Endothelial cell of umbilical vein (primary cell): ENCODE measurements at regions not wholly inside any gene's neighbourhood (a gene's known extent, or its start where the extent isn't known, plus 50 kb on each side); places are given as distances from the start of the nearest gene placed in this dataset.

Source experiments
- BruUV-seq: library from RNA; stranded (reverse); fragments of 400-500 nt; replicated peaks from 2 replicates; lab custom pipeline; 2021; lab: Mats Ljungman, UMichigan
- CTCF ChIA-PET: fragments of 300-600, 350-600 bp; sonication (Branson Sonifier 250); formaldehyde crosslinking; loops from one replicate; lab custom pipeline; 2021; ENCODE audit warnings: antibody characterized with exemption, inconsistent platforms; lab: Charles Lee
- POLR2A ChIA-PET: fragments of 300-600, 350-600 bp; sonication (Branson Sonifier 250); formaldehyde crosslinking; loops from one replicate; lab custom pipeline; 2021; ENCODE audit warnings: antibody characterized with exemption, inconsistent platforms; lab: Charles Lee
- DNase-seq: peaks from one replicate; pipeline ENCODE4 v3.0.0-alpha.2; 2011; ENCODE audit warnings: low read depth, low spot score
- FAIRE-seq: peaks from 2 replicates; lab custom pipeline; 2011; peaks lifted over from hg19 to GRCh38; lab: Jason Lieb, UNC
- H2AFZ ChIP-seq: 2 replicates; pipeline ENCODE4 v1.6.0; 2012; ENCODE audit warnings: low read depth, low read length, control low read depth, inconsistent platforms
- H3K27ac ChIP-seq: 2 replicates; pipeline ENCODE4 v1.5.1; 2011; ENCODE audit warnings: low read depth, mild to moderate bottlenecking, control low read depth, low read length, moderate library complexity; ENCODE audit not compliant: insufficient read depth
- H3K27me3 ChIP-seq, 2 experiments: 2 replicates each; pipeline versions ENCODE4 v1.6.0 to v1.6.1; 2011; ENCODE audit warnings: low read length in 2 of 2, mixed read lengths in 1 of 2; ENCODE audit not compliant: control insufficient read depth in 2 of 2, insufficient read depth in 2 of 2
- H3K36me3 ChIP-seq, 2 experiments: 2 replicates in 1 of 2; 3 replicates in 1 of 2; pipeline ENCODE4 v1.5.1; 2011; ENCODE audit warnings: low read length in 2 of 2, mild to moderate bottlenecking in 1 of 2, moderate library complexity in 1 of 2; ENCODE audit not compliant: control insufficient read depth in 2 of 2, insufficient read depth in 2 of 2; ENCODE audit errors: extremely low read depth in 1 of 2
- H3K4me1 ChIP-seq: 3 replicates; pipeline ENCODE4 v1.5.1; 2011; ENCODE audit warnings: mild to moderate bottlenecking, low read length; ENCODE audit not compliant: control insufficient read depth, insufficient read depth; ENCODE audit errors: extremely low read depth
- H3K4me2 ChIP-seq: 2 replicates; pipeline ENCODE4 v1.6.1; 2011; ENCODE audit warnings: low read length, control low read depth, mixed read lengths; ENCODE audit not compliant: insufficient read depth
- H3K4me3 ChIP-seq, 3 experiments: fragments of 200-600 bp in 1 of 3; sonication (generic), shearing (Covaris generic) in 1 of 3; replicated peaks in 1 of 3; 2 replicates each; pipeline ENCODE4 v1.5.1; 2011 to 2016; ENCODE audit warnings: control low read depth in 3 of 3, low read length in 3 of 3, mild to moderate bottlenecking in 2 of 3, inconsistent platforms in 1 of 3, low read depth in 1 of 3, moderate library complexity in 1 of 3; ENCODE audit not compliant: insufficient read depth in 1 of 3
- H3K79me2 ChIP-seq: 2 replicates; pipeline ENCODE4 v1.6.0; 2012; ENCODE audit warnings: low read length, inconsistent platforms; ENCODE audit not compliant: control insufficient read depth, insufficient read depth
- H3K9ac ChIP-seq: replicated peaks from 2 replicates; pipeline ENCODE3; 2011; ENCODE audit warnings: low read length, control low read depth; ENCODE audit not compliant: insufficient read depth; ENCODE audit errors: extremely low read depth
- H3K9me1 ChIP-seq: replicated peaks from 3 replicates; pipeline ENCODE4 v1.6.0; 2011; ENCODE audit warnings: mild to moderate bottlenecking, low read length; ENCODE audit not compliant: control insufficient read depth, insufficient read depth; ENCODE audit errors: extremely low read depth
- H3K9me3 ChIP-seq: replicated peaks from 2 replicates; pipeline ENCODE4 v1.5.1; 2012; ENCODE audit warnings: low read length, inconsistent platforms; ENCODE audit not compliant: control insufficient read depth, insufficient read depth
- H4K20me1 ChIP-seq: replicated peaks from 2 replicates; pipeline ENCODE3; 2011; ENCODE audit warnings: mild to moderate bottlenecking, low read length; ENCODE audit not compliant: control insufficient read depth, insufficient read depth; ENCODE audit errors: extremely low read depth
- EZH2 ChIP-seq: IDR thresholded peaks from 2 replicates; pipeline ENCODE4 v1.6.1; 2012; ENCODE audit warnings: borderline replicate concordance, low read depth, mild to moderate bottlenecking, moderate library complexity, low read length, inconsistent platforms; ENCODE audit not compliant: severe bottlenecking
- FOS ChIP-seq: IDR thresholded peaks from 2 replicates; pipeline ENCODE4 v1.6.1; 2011; ENCODE audit warnings: mild to moderate bottlenecking, low read length, moderate library complexity, borderline replicate concordance; ENCODE audit not compliant: insufficient read depth
- GATA2 ChIP-seq: IDR thresholded peaks from 2 replicates; pipeline ENCODE4 v1.7.0; 2011; ENCODE audit warnings: low read depth, mild to moderate bottlenecking, moderate library complexity, mixed read lengths, low read length; ENCODE audit not compliant: insufficient read length, insufficient read depth
- JUN ChIP-seq: IDR thresholded peaks from 2 replicates; pipeline ENCODE4 v1.6.1; 2011; ENCODE audit warnings: borderline replicate concordance, low read depth; ENCODE audit not compliant: insufficient read length, insufficient read depth
- MYC ChIP-seq: IDR thresholded peaks from one replicate; pipeline ENCODE4 v1.6.1; 2011; ENCODE audit warnings: mild to moderate bottlenecking, low read depth, low read length
- POLR2A ChIP-seq: IDR thresholded peaks from 2 replicates; pipeline ENCODE4 v1.6.1; 2012; ENCODE audit warnings: low read depth, mild to moderate bottlenecking, control low read depth, low read length
- POLR2AphosphoS5 ChIP-seq: IDR thresholded peaks from 2 replicates; pipeline ENCODE4 v1.6.1; 2012; ENCODE audit warnings: low read depth, mild to moderate bottlenecking, control low read depth, low read length, moderate library complexity; ENCODE audit not compliant: insufficient read depth
- dilution Hi-C: fragments of 300-500 bp; cut with MboI; formaldehyde crosslinking; loops from one replicate; pipeline ENCODE4 v1.15.0; 2019; ENCODE audit warnings: low sequenced_read_pairs; ENCODE audit not compliant: extremely low pct_ligation_motif_present
- intact Hi-C: fragments of 100-400 bp; cut with micrococcal nuclease; formaldehyde crosslinking; loops from one replicate; pipeline ENCODE4 v1.10.0; 2022
- TF ChIP-seq, protein P1 (sequence below): IDR thresholded peaks from 2 replicates; pipeline ENCODE4 v1.6.1; 2011; ENCODE audit not compliant: insufficient read depth, insufficient read length
- TF ChIP-seq, protein P2 (sequence below), 2 donors: IDR thresholded peaks; 1 replicate in 1 of 2; 2 replicates in 1 of 2; pipeline ENCODE4 v1.5.1; 2011; ENCODE audit warnings: low read length in 2 of 2, mild to moderate bottlenecking in 2 of 2, moderate library complexity in 2 of 2, control low read depth in 1 of 2, inconsistent platforms in 1 of 2, low read depth in 1 of 2; ENCODE audit not compliant: insufficient read depth in 1 of 2; ENCODE audit errors: extremely low read depth in 1 of 2

DNA sequence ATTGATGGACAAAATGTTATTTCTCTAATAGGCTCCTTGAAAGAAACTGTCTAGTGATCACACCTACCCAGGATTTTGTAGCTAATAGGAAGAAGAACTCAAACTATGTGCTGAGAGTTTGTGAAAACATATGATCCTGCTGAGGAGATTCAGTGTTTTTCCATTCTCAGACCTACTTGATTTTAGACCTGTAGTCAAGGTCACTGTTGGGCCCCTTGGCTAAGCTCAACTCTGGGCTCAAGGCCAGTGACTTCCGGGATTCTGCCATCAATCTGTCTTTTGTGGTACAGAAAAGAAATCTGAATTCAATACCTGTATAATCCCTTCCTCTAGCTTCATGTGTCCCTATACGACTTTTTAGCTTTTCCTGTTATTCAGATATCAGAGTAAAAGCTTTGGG lies 79.7 kb upstream of the FERD3L start:
- intact Hi-C loops (no loop called here), dilution Hi-C loops (no loop called here)
- Histone ChIP-seq H3K79me2 (no peaks in the 10 kb centered on the region), H3K9me1 (no peaks in the 10 kb centered on the region), H3K36me3 (no peaks in the 10 kb centered on the region), H3K9ac (no peak overlapping the region), H3K9me3 (no peaks in the 10 kb centered on the region), H3K4me2 (no peak overlapping the region), H3K27me3 (no peaks in the 10 kb centered on the region), H3K4me1 (no peaks in the 10 kb centered on the region), H2AFZ (no peak overlapping the region), H4K20me1 (no peaks in the 10 kb centered on the region), H3K27ac (no peak overlapping the region), H3K4me3 (no peak overlapping the region)
- DNase-seq (no peak), FAIRE-seq (no peak)
- no TSS peak for BruUV-seq
- POLR2A ChIA-PET = interaction anchor here (0.6 kb wide), 1 partner anchor 267 kb away, joined by 6 read pairs; no protein-coding TSS in a partner anchor
- TF ChIP-seq GATA2 = no peak
- CTCF ChIA-PET = no interaction called here

DNA sequence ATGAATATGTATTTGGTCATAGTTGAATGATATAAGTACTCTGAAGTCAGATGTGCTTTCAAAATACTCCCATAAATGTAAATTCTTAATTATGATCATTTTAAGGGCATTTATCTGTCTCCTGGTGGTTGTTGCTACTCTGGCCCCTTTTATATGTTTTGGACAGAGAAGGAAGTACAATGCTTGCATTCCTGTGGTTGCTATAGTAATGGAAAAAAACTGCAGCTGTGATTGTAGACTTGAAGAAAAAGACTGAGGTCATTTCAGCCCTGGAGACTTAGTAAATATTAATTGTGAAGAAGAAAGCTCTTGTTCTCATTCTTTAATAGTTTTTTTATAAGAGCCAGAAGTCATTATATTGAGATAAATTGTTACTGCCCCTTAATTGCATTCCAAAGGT lies 70.2 kb upstream of the FERD3L start:
- no peak overlapping the region for H3K4me3 ChIP-seq
- no peak overlapping the region for H3K9ac ChIP-seq
- H3K79me2 ChIP-seq = no peaks in the 10 kb centered on the region
- ChIA-PET CTCF (no interaction called here), POLR2A (no interaction called here)
- TF ChIP-seq MYC = no peak
- TF ChIP-seq, protein P1, sequence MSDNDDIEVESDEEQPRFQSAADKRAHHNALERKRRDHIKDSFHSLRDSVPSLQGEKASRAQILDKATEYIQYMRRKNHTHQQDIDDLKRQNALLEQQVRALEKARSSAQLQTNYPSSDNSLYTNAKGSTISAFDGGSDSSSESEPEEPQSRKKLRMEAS = no peak
- no peak for TF ChIP-seq JUN
- TF ChIP-seq POLR2A = no peak
- no peak for TF ChIP-seq EZH2
- TF ChIP-seq, protein P2, sequence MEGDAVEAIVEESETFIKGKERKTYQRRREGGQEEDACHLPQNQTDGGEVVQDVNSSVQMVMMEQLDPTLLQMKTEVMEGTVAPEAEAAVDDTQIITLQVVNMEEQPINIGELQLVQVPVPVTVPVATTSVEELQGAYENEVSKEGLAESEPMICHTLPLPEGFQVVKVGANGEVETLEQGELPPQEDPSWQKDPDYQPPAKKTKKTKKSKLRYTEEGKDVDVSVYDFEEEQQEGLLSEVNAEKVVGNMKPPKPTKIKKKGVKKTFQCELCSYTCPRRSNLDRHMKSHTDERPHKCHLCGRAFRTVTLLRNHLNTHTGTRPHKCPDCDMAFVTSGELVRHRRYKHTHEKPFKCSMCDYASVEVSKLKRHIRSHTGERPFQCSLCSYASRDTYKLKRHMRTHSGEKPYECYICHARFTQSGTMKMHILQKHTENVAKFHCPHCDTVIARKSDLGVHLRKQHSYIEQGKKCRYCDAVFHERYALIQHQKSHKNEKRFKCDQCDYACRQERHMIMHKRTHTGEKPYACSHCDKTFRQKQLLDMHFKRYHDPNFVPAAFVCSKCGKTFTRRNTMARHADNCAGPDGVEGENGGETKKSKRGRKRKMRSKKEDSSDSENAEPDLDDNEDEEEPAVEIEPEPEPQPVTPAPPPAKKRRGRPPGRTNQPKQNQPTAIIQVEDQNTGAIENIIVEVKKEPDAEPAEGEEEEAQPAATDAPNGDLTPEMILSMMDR (IDR thresholded peaks at IDR 0.05; ENCODE audit: extremely low read depth in 1 of 2, insufficient read depth in 1 of 2, low read depth in 1 of 2, low read length in 2 of 2) = no peak
- no peak for TF ChIP-seq GATA2
- TF ChIP-seq POLR2AphosphoS5 = no peak
- no peak for TF ChIP-seq FOS
- BruUV-seq = no TSS peak
- H3K36me3 ChIP-seq = no peaks in the 10 kb centered on the region
- intact Hi-C loops (no loop called here), dilution Hi-C loops (no loop called here)
- FAIRE-seq = no peak
- H4K20me1 ChIP-seq = no peaks in the 10 kb centered on the region
- H3K9me1 ChIP-seq = no peaks in the 10 kb centered on the region
- no peaks in the 10 kb centered on the region for H3K4me1 ChIP-seq
- no peak overlapping the region for H3K27ac ChIP-seq
- H3K4me2 ChIP-seq = no peak overlapping the region
- no peak overlapping the region for H2AFZ ChIP-seq
- no peaks in the 10 kb centered on the region for H3K9me3 ChIP-seq
- no peaks in the 10 kb centered on the region for H3K27me3 ChIP-seq
- DNase-seq = no peak
